Endometrial microvascular endothelial cells (primary cell): ENCODE measurements at regions not wholly inside any gene's neighbourhood (a gene's known extent, or its start where the extent isn't known, plus 50 kb on each side); places are given as distances from the start of the nearest gene placed in this dataset.

Source experiments
- in situ Hi-C: cut with HindIII; loops from 2 replicates; pipeline ENCODE4 v1.10.0; 2017; ENCODE audit warnings: low sequenced_read_pairs, low pct_unique_long_range_greater_than_20kb; ENCODE audit errors: inconsistent ontology term

GRCh38 chr2:234298918-234299317 lies 198.0 kb downstream of the ARL4C start:
- in situ Hi-C loops, result loop anchor here (25.0 kb wide), 1 partner anchor 138 kb away; no protein-coding TSS in a partner anchor

DNA sequence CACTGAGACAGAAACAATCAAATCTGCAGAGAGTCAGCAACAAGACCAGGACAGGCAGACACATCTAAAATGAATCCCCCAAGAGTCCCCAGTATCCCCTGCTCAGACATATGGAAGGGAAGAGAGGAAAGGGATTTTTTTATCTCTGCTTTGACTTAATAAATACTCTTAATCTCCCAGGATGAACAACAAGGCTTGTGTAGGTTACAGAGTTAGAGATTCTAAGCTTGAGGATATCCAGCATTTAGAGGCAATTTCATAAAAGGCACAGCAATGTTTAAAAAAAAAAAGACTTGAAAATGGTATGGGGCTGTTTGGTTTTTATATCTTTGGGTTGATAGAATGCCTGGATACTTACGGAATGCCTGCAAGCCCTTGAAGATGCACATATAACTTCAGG lies 199.9 kb downstream of the ARL4C start:
- in situ Hi-C loops, result loop anchor here (25.0 kb wide), 1 partner anchor 140 kb away; no protein-coding TSS in a partner anchor

DNA sequence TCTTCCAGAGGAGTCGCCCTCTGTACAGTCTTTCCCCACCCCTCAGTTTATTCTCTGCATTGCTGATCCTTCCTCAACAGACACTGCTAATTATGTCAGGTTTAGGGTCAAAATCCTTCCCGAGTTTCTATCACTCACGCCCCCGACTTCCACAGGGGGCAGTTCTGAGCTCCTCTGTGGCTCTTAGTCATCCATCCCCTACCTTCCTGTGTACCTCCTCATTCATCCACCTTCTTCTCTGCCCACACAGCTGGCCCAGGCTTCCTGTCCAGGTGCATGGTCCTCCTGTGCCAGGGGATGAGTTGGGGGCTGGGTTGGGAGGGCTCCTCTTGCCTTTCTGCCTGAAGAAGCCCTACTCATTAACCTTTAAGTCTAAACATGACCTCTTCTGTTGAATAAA lies 202.9 kb downstream of the ARL4C start:
- in situ Hi-C loops, result loop anchor here (25.0 kb wide), 1 partner anchor 143 kb away; no protein-coding TSS in a partner anchor

DNA sequence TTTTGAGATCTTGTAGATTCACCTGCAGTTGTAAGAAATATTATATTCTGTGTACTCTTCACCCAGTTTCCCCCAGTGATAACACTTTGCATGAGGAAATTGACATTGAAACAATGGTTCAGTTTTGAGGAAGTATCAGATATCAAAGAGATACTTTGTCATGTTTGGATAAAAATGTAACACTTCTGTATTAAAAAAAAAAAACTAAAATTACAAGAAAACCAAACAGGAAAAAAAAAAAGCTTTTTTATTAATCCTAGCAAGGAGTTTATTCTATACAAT lies 204.0 kb downstream of the ARL4C start:
- in situ Hi-C loops, result loop anchor here (25.0 kb wide), 1 partner anchor 144 kb away; no protein-coding TSS in a partner anchor

DNA sequence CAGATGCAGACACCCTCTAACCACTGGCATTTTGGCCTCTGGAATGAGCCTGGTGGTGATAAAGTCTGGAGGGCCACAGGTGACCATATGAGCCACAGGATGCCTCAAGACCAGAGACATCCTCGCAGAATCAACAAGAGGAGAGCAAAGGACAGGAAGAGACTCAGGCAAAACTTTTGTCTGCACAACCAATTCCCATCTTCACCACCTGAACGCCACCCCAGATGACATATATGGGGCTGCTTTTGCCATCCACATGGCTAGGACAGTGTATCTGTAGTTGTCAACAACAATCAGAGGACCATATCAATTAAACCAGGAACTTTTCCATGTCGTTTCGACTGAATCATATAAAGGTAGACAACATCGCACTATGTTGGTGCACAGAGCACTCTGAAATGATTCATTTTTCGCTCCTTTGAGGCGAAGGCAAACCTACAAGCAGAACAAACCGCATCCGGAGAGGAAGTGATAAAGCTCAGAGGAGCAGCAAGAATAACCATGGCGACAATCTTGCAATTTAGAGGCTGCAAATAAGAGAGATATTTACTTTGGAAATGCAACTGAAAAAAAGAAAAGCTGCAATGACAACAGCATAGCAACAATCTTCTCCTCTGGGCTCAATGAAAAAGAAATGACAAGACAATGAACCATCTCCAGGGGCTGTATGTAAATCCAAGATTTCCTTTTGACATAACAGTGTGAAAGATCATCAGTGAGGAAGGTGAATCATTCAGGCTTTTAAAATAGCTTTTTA lies 204.5 kb downstream of the ARL4C start:
- in situ Hi-C loops, result loop anchor here (25.0 kb wide), 1 partner anchor 145 kb away; no protein-coding TSS in a partner anchor

DNA sequence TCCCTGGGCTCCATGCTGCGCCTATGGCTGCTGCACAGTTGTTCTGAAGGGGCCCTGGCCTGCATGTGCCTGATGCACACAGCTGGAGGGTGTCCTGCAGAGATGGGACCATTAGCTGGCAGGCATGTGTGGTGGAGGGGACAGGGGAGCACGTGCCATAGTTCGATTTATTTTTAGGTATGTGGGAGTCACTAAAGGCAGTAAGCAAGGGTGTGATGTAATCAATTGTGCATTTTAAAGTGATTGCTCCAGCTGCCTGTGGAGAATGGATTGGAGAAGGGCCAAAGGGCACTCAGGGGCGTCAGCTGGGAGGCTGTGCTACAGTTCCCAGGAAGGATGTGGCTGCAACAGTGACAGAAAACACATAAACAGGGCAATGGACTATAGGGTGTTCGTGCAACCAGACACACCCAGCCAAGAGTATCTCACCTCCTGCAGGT lies 205.1 kb downstream of the ARL4C start:
- in situ Hi-C loops, result loop anchor here (25.0 kb wide), 1 partner anchor 146 kb away; no protein-coding TSS in a partner anchor

DNA sequence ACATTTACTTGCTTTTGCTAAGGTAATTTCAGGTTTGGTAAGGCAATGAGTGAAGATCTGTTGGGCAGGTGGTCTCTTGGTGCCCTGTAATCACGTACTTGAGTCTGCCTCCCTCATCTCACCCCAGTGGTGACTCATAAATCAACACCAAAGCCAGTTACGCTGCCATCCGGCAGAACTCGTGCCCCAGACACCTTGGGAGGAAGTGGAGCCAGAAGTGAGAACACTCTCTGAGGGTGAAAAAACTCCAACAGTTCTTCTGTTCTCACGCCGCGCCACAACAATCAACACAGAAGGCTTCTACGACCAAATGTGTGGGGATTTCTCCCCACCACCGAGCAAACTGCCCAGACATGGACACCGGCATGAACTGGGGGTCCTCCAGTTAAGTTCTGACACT lies 206.2 kb downstream of the ARL4C start:
- in situ Hi-C loops, result loop anchor here (25.0 kb wide), 1 partner anchor 147 kb away; no protein-coding TSS in a partner anchor

DNA sequence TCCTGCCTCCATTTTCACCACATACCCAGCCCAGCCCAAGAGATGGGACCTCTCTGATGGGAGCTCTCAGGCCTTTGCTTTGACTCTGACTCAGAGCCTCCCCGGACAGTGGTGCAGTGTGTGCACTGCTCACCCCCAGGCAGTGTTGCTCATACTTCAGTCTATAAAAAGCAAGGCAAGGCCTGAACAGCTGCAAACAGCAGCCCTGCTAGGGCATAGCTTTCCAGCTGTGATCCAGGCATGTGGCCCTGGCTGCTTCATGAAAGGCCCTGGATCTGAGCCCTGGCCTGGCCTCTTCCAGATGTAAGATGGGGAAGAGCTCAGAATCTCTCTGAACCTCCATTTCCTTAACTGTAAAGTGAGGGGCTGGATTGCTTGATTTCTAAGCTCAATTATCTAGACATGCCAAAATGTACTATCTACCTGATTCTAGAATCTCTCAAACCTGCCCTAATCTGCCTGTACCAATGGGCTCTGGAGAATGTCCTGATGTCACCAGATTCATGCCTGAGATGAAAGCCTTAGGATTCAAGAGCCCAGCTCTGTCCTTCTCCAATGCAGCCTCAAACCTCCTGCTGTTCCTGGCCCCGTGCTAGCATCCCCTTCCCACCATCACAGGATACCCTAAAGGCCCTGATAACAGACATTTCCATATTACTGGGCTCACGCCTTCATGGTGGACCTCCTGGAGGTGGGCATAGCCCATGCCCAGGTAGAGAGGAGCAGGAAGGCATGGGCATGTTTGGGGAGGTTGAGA lies 206.9 kb downstream of the ARL4C start:
- in situ Hi-C loops, result loop anchor here (25.0 kb wide), 1 partner anchor 147 kb away; no protein-coding TSS in a partner anchor

- in situ Hi-C loops, result loop anchor here (25.0 kb wide), 1 partner anchor 148 kb away; no protein-coding TSS in a partner anchor
Observed at GRCh38 chr2:234288974-234289455, 207.9 kb downstream of the ARL4C start.

DNA sequence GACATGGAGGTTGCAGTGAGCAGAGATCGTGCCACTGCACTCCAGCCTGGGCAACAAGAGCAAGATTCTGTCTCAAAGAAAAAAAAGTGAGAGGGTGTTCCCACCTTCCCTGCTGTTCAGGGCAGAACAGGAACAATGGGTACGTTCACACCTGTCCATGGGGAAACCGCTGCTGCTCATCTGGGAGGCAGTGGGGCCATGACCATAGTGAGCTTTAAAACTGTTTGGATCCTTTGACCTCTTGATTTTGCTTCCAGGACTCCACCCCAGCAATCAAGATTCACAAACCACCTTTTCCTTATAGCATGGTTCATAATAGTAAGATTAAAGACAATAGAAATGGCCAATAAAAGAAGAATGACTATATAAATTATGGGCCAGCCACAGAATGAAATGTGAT lies 209.2 kb downstream of the ARL4C start:
- in situ Hi-C loops, result loop anchor here (25.0 kb wide), 1 partner anchor 150 kb away; no protein-coding TSS in a partner anchor

DNA sequence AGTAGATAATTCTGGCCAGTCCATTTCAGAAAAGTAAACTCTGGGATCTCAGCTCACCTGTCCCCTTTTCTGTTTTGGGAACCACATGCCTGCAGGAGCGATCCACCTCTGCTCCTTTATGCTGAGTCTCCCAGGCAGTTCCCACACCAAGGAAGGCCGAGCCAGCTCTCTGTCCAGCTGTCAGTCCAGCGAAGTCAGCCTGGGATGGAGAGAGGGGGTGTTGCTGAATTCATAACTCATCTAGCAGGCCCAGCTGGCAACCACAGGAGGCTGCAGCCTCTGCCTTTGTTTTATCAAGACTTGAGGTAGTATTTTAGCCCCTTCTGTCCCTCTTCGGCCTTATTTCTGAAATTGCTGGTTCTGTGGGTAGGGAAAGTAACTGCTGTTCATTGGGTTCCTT lies 209.9 kb downstream of the ARL4C start:
- in situ Hi-C loops, result loop anchor here (25.0 kb wide), 1 partner anchor 150 kb away; no protein-coding TSS in a partner anchor

DNA sequence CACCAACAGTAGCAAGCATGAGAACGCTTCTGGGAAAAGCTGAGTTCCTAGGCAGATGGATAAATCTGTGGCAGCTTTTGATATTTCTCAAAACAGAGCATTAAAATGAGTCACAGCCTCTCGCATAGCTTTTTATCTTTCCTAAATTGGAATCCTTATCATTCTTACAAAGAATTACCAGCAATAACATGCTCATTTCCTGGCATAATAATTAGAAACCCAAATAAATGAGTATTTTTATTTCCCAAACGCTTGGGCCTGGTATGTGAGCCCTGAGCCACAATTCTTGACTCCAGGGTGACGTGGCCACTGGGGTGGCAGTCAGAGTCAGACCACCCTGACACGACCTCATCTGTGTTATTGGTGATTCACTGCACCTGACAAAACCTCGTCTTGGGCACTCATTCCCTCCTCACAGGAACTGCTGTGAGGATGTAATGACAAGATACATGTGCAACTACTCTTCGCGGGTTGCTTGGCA lies 210.7 kb downstream of the ARL4C start:
- in situ Hi-C loops, result loop anchor here (25.0 kb wide), 1 partner anchor 151 kb away; no protein-coding TSS in a partner anchor

- in situ Hi-C loops, result loop anchor here (25.0 kb wide), 1 partner anchor 152 kb away; no protein-coding TSS in a partner anchor
Observed at GRCh38 chr2:234285541-234285940, 211.3 kb downstream of the ARL4C start.

GRCh38 chr2:234279637-234280036 lies 217.2 kb downstream of the ARL4C start:
- in situ Hi-C loops, result loop anchor here (25.0 kb wide), 1 partner anchor 158 kb away; no protein-coding TSS in a partner anchor

DNA sequence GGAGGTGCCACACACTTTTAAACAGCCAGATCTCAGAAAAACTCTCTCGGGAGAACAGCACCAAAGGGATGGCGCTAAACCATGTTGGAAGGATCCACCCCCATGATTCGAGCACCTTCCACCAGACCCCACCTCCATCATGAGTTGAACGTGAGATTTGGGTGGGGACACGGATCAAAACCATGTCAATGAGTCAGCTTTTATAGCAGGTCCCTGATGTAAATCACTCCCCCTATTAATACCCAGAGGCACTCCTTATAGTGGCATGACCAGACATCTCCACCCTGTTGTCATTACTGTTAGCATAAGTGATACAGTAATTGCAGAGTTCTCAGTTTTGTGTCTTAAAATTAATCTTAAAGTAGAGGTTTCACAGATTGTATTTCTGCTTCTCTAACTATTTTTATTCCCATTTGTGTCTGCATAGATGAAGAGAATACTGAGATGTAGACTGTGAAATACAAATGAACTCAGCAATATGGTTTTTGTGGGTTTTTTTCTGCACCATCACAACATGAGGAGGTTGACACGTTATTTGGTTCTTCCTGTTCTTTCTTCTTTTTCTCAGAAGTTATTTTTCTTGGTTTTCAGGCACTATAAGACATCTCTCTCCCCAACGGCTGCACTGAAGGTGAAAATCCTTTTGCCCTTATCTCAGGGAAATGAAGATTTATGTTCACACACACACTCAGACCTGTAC lies 218.2 kb downstream of the ARL4C start:
- in situ Hi-C loops, result loop anchor here (25.0 kb wide), 1 partner anchor 159 kb away; no protein-coding TSS in a partner anchor

DNA sequence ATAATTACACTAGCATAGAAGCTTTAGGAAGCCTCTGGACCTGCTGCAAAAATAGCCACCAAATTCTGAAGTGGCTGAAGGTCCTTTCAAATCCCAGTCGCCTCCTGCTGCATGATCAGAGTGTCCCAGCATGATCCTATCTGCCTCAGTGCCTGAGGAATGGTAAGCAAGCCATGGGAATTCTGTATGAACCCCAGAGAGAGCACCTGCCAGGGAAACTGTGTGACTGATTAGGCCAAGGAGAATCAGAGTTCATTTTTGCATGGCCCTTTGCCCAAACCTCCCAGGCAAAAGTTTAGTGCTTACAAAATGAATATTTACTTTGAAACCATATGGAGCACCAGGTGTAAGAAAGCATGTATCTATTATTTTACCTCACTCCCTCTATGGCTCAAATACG lies 221.4 kb downstream of the ARL4C start:
- in situ Hi-C loops, result loop anchor here (25.0 kb wide), 1 partner anchor 162 kb away; no protein-coding TSS in a partner anchor

- in situ Hi-C loops, result no loop called here
Observed at GRCh38 chr2:234273887-234274584, 222.8 kb downstream of the ARL4C start.
